Ishikawa (cell line): ENCODE measurements at regions not wholly inside any gene's neighbourhood (a gene's known extent, or its start where the extent isn't known, plus 50 kb on each side); places are given as distances from the start of the nearest gene placed in this dataset.

ENCODE experiments used
- CEBPB ChIP-seq: IDR thresholded peaks from 2 replicates; pipeline ENCODE4 v1.6.1; 2012
- CREB1 ChIP-seq: IDR thresholded peaks from 2 replicates; pipeline ENCODE4 v1.6.1; 2012; ENCODE audit warnings: low read depth
- EGR1 ChIP-seq: IDR thresholded peaks from 2 replicates; pipeline ENCODE4 v1.6.1; 2012
- EP300 ChIP-seq: IDR thresholded peaks from 2 replicates; pipeline ENCODE4 v1.6.1; 2012; ENCODE audit warnings: borderline replicate concordance
- FOXM1 ChIP-seq: IDR thresholded peaks from 2 replicates; pipeline ENCODE4 v1.6.1; 2012; ENCODE audit warnings: low read depth, borderline replicate concordance
- MAX ChIP-seq: IDR thresholded peaks from 2 replicates; pipeline ENCODE4 v1.6.1; 2012
- RAD21 ChIP-seq: IDR thresholded peaks from 2 replicates; pipeline ENCODE4 v1.6.1; 2012; ENCODE audit warnings: low read depth
- TAF1 ChIP-seq: IDR thresholded peaks from 2 replicates; pipeline ENCODE4 v1.6.1; 2012; ENCODE audit warnings: low read depth, mild to moderate bottlenecking
- TCF12 ChIP-seq: IDR thresholded peaks from 2 replicates; pipeline ENCODE4 v1.6.1; 2012; ENCODE audit warnings: low read depth
- TEAD4 ChIP-seq: IDR thresholded peaks from 2 replicates; pipeline ENCODE4 v1.6.1; 2012
- USF1 ChIP-seq: IDR thresholded peaks from 2 replicates; pipeline ENCODE4 v1.6.1; 2012
- YY1 ChIP-seq: IDR thresholded peaks from 2 replicates; pipeline ENCODE4 v1.6.1; 2012; ENCODE audit warnings: low read depth
- ZBTB7A ChIP-seq: IDR thresholded peaks from 2 replicates; pipeline ENCODE4 v1.6.1; 2012; ENCODE audit warnings: low read depth

- TF ChIP-seq CREB1 (no peak), RAD21 (no peak), FOXM1 (no peak), MAX (no peak), TAF1 (no peak), TEAD4 (no peak), CEBPB (no peak), YY1 (no peak), EP300 (no peak), EGR1 (no peak), TCF12 (no peak), ZBTB7A (no peak), USF1 (no peak)
Observed at GRCh38 chr20:29743101-29743931, 1514.1 kb upstream of the DEFB115 start.
